GM12874 (cell line): ENCODE measurements at regions not wholly inside any gene's neighbourhood (a gene's known extent, or its start where the extent isn't known, plus 50 kb on each side); places are given as distances from the start of the nearest gene placed in this dataset.

Experiments
- TF ChIP-seq, protein P1 (sequence below): IDR thresholded peaks from 2 replicates; pipeline ENCODE4 v1.5.1; 2011; ENCODE audit warnings: low read depth, mild to moderate bottlenecking, control low read depth, low read length, moderate library complexity; ENCODE audit not compliant: insufficient read depth

DNA sequence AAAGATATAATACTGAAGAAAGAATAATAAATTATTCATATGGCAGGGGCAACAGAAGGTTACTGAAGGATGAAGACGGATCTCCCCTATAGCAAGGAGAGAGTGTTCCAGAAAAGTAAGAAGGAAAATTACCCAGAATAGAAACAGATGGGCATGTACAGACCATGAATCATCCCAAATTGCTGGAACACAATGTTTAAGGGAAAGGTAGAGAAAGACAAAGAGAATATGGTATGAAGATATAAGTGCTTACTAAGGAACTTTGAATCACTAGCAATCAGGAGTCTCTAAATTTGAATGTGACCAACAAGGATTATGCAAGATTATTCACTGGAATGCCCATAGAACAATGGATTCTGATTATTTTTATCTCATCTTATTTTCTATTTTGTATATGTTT is 375.4 kb downstream of the COL11A1 start:
- TF ChIP-seq, protein P1, sequence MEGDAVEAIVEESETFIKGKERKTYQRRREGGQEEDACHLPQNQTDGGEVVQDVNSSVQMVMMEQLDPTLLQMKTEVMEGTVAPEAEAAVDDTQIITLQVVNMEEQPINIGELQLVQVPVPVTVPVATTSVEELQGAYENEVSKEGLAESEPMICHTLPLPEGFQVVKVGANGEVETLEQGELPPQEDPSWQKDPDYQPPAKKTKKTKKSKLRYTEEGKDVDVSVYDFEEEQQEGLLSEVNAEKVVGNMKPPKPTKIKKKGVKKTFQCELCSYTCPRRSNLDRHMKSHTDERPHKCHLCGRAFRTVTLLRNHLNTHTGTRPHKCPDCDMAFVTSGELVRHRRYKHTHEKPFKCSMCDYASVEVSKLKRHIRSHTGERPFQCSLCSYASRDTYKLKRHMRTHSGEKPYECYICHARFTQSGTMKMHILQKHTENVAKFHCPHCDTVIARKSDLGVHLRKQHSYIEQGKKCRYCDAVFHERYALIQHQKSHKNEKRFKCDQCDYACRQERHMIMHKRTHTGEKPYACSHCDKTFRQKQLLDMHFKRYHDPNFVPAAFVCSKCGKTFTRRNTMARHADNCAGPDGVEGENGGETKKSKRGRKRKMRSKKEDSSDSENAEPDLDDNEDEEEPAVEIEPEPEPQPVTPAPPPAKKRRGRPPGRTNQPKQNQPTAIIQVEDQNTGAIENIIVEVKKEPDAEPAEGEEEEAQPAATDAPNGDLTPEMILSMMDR, result no peak

DNA sequence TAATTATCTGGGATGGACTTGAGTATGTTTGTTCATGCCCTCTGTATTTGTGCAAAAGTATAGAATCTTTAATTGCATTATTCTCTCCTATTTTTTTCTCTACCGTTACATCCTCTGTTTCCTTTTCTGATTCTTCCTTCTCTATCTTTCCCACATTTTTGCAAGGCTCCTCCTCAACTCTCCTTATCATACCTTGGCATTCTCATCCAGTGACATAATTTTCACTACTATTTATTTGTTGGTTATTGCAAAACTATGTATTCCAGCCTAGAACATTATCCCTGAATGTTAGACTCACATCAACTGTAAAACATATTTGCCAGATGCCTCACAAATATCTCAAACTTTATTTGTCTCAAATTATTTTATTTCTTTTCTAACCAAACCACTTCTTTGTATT is 381.9 kb downstream of the COL11A1 start:
- TF ChIP-seq, protein P1, result no peak

DNA sequence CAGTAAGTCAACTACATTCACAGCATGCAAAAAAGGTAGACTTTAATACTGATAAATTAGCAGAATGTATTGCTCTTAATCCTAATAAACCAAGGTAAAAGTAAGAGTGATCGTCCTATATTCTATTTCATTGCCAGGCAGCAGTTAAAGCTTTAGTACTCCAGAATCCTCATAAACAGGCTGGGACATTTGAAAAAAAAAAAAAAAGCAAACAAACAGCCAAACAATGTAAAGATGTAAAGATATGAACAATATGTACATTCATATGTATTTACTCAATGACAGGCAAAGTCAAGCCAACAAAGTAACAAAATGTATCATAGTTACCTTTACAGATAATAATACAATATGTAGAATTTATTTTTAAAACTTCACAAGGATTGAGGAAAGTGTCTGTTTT is 383.6 kb downstream of the COL11A1 start:
- TF ChIP-seq, protein P1, result no peak

DNA sequence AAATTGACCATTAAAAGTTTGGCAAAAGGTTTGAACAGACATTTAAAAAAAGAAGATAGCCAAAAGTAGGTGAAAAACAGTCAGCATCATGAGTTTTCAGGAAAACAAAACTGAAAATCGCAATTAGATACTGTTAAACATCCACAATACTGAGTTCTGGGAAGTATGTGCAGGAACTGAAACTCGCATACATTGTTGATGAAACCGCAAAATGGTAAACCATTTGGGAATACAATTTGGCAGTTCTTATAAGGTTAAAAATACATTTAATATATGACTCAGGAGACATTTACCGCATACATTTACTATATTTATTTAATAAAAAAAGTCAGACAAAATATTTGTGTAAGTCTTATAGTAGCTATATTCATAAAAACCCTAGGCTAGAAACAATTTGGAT is 393.2 kb downstream of the COL11A1 start:
- TF ChIP-seq, protein P1, result no peak

DNA sequence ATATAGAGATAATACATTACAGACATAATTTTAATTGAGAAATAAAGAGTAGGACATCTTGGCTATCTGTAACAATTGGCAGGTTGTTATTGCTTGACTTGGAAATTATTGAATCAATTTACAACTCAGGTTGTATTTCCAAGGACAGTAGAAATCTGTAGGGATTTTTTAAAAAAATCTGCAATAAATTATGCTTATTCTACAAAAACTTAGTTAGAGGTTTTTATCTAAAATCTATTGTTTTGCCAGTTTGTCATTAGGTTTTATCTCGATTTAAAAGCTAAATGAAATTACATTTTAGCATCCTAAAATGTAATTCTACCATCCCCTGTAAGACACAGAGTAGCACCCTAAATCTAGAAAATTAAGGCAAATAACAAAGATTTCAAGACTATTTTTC is 408.8 kb downstream of the COL11A1 start:
- TF ChIP-seq, protein P1, result no peak

DNA sequence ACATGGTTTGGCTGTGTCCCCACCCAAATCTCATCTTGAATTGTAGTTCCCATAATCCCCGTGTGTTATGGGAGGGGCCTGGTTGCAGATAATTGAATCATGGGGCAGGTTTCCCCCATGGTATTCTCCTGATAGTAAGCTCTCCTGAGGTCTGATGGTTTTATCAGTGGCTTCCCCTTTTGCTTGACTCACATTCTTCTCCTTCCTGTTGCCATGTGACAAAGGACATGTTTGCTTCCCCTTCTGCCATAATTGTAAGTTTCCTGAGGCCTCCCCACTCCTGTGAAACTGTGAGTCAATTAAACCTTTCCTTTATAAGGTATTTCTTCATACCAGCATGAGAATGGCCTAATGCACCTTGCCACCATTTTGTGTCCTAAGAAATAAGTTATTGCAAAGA is 415.0 kb downstream of the COL11A1 start:
- TF ChIP-seq, protein P1, result no peak

DNA sequence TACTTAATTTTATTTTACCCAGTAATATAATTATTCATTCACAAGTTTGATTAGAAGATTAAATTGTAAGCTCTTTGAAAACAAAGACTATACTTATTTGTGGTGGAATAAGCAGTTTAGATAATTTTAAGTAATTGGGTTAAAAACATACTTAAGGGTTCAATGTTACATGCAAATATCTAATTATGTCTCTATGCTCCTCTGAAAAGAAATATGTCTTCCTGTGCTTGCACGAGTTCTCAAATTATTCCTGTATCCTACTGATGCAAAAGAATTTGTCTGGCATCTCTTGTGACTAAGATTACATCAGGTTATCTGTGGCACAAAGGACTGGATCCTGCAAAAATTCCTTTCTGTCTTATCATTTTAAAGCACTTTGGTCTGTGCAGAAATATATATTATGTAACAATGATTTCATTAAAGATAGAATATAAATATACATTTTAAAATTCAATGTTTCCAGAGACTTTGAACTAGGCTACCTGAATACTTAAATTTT is 416.7 kb downstream of the COL11A1 start:
- TF ChIP-seq, protein P1, result no peak
